K562 (cell line): ENCODE measurements at regions not wholly inside any gene's neighbourhood (a gene's known extent, or its start where the extent isn't known, plus 50 kb on each side); places are given as distances from the start of the nearest gene placed in this dataset.

ENCODE experiments used
- ATAC-seq: fragments of 200-7000 bp; cut with Tn5 transposase; 3 replicates; pipeline ENCODE4 v1.9.1; 2020; ENCODE audit warnings: moderate library complexity
- BruUV-seq: library from RNA; stranded (reverse); fragments of 400-500 nt; replicated peaks from 2 replicates; lab custom pipeline; 2021; lab: Mats Ljungman, UMichigan
- CTCF ChIA-PET: fragments of 300-600 bp; formaldehyde crosslinking; extraction: SDS; loops from one replicate; lab custom pipeline; 2021; ENCODE audit warnings: low intra/inter-chr PET ratio; lab: Yijun Ruan, JAX
- POLR2A ChIA-PET: fragments of 300-600, 350-650 bp; sonication (Branson Sonifier 250); formaldehyde crosslinking; extraction: SDS; loops from one replicate; lab custom pipeline; 2021; ENCODE audit warnings: antibody characterized with exemption, inconsistent platforms; lab: Yijun Ruan, JAX
- DNase-seq, 4 experiments: peaks; one replicate each; pipeline versions ENCODE4 v3.0.0 to v3.0.0-alpha.2; 2011 to 2018; ENCODE audit warnings: low spot score in 3 of 4, mixed read lengths in 3 of 4; ENCODE audit errors: extremely low read depth in 1 of 4
- FAIRE-seq: peaks from 2 replicates; lab custom pipeline; 2011; peaks lifted over from hg19 to GRCh38; lab: Jason Lieb, UNC
- H2AFZ ChIP-seq: 2 replicates; pipeline ENCODE4 v1.6.0; 2011; ENCODE audit warnings: low read depth, low read length, control low read depth, inconsistent platforms
- H3K27ac ChIP-seq: fragments of 200-600 bp; 3 replicates; pipeline ENCODE4 v1.8.0; 2011; ENCODE audit warnings: low read depth, mild to moderate bottlenecking, control low read depth, inconsistent platforms, low read length, moderate library complexity, mixed read lengths; ENCODE audit errors: extremely low read depth
- H3K27me3 ChIP-seq, 2 experiments: fragments of 300-600 bp in 1 of 2; 2 replicates in 1 of 2; 3 replicates in 1 of 2; pipeline versions ENCODE4 v1.6.0 to v1.8.0; 2011; ENCODE audit warnings: inconsistent platforms in 2 of 2, low read length in 2 of 2, mild to moderate bottlenecking in 1 of 2, mixed read lengths in 1 of 2, moderate library complexity in 1 of 2; ENCODE audit not compliant: control insufficient read depth in 2 of 2, insufficient read depth in 2 of 2
- H3K36me3 ChIP-seq: fragments of 300-600 bp; 3 replicates; pipeline ENCODE4 v1.8.0; 2011; ENCODE audit warnings: mild to moderate bottlenecking, low read length, inconsistent platforms; ENCODE audit not compliant: control insufficient read depth, insufficient read depth
- H3K4me1 ChIP-seq, 2 experiments: fragments of 200-600 bp in 1 of 2; replicated peaks in 1 of 2; 2 replicates in 1 of 2; 3 replicates in 1 of 2; pipeline versions ENCODE4 v1.5.1 to v1.8.0; 2011; ENCODE audit warnings: inconsistent platforms in 2 of 2, low read length in 2 of 2, mild to moderate bottlenecking in 1 of 2, mixed read lengths in 1 of 2, moderate library complexity in 1 of 2; ENCODE audit not compliant: control insufficient read depth in 2 of 2, insufficient read depth in 2 of 2
- H3K4me2 ChIP-seq: 2 replicates; pipeline ENCODE4 v1.6.1; 2011; ENCODE audit warnings: low read length, control low read depth, inconsistent platforms, mixed read lengths; ENCODE audit not compliant: insufficient read depth
- H3K4me3 ChIP-seq: fragments of 200-600 bp; sonication (generic), shearing (Covaris generic); 2 replicates; pipeline ENCODE4 v1.5.1; 2016; ENCODE audit warnings: control low read depth, inconsistent platforms
- H3K79me2 ChIP-seq: fragments of 200-600 bp; 3 replicates; pipeline ENCODE4 v1.8.0; 2011; ENCODE audit warnings: low read length, inconsistent platforms; ENCODE audit not compliant: control insufficient read depth, insufficient read depth
- H3K9ac ChIP-seq, 2 experiments: 2 replicates each; pipeline versions ENCODE4 v1.6.0 to v1.6.1; 2011; ENCODE audit warnings: low read depth in 2 of 2, low read length in 2 of 2, control low read depth in 1 of 2, inconsistent platforms in 1 of 2, mild to moderate bottlenecking in 1 of 2, mixed read lengths in 1 of 2; ENCODE audit not compliant: insufficient read depth in 1 of 2
- H3K9me1 ChIP-seq: one replicate; pipeline ENCODE4 v1.6.0; 2011; ENCODE audit warnings: inconsistent platforms, mild to moderate bottlenecking, low read length, moderate library complexity; ENCODE audit not compliant: control insufficient read depth, insufficient read depth
- H3K9me3 ChIP-seq: replicated peaks from 2 replicates; pipeline ENCODE4 v1.5.1; 2011; ENCODE audit warnings: low read depth, low read length, inconsistent platforms; ENCODE audit not compliant: control insufficient read depth, insufficient read depth
- H4K20me1 ChIP-seq: replicated peaks from 2 replicates; pipeline ENCODE4 v1.6.1; 2011; ENCODE audit warnings: low read length, inconsistent platforms, mixed read lengths; ENCODE audit not compliant: control insufficient read depth, insufficient read depth
- BACH1 ChIP-seq: fragments of 200-800 bp; sonication (Bioruptor generic); IDR thresholded peaks from 2 replicates; pipeline ENCODE4 v1.6.1; 2016; ENCODE audit warnings: missing genetic modification characterization, missing compliant biosample characterization
- C11orf30 ChIP-seq: fragments of 450-650 bp; IDR thresholded peaks from 2 replicates; pipeline ENCODE4 v1.6.1; 2016; ENCODE audit warnings: low read depth, mild to moderate bottlenecking
- GABPA ChIP-seq: fragments of 200-800 bp; sonication (Bioruptor generic); conservative IDR thresholded peaks from 2 replicates; pipeline ENCODE4 v1.6.1; 2016; ENCODE audit warnings: low read depth, missing genetic modification characterization, missing compliant biosample characterization
- ILK ChIP-seq: fragments of 450-650 bp; IDR thresholded peaks from 2 replicates; pipeline ENCODE4 v1.6.1; 2016; ENCODE audit warnings: missing genetic modification characterization, low read depth, mild to moderate bottlenecking, missing compliant biosample characterization, moderate library complexity, borderline replicate concordance
- KLF1 ChIP-seq: fragments of 450-650 bp; IDR thresholded peaks from 2 replicates; pipeline ENCODE4 v1.6.1; 2016; ENCODE audit warnings: missing genetic modification characterization, missing compliant biosample characterization
- MAFF ChIP-seq: IDR thresholded peaks from 2 replicates; pipeline ENCODE4 v1.6.1; 2012; ENCODE audit warnings: low read length, improper control_type of control experiment
- MAFG ChIP-seq: fragments of 450-650 bp; conservative IDR thresholded peaks from 2 replicates; pipeline ENCODE4 v1.6.1; 2016; ENCODE audit warnings: missing genetic modification characterization, missing compliant biosample characterization
- MAFK ChIP-seq: IDR thresholded peaks from 2 replicates; pipeline ENCODE4 v1.6.1; 2011; ENCODE audit warnings: low read length, improper control_type of control experiment
- MBD1 ChIP-seq: fragments of 250-450 bp; sonication (Bioruptor Pico); IDR thresholded peaks from 2 replicates; pipeline ENCODE4 v1.8.0; 2022; ENCODE audit warnings: inconsistent platforms
- MTF1 ChIP-seq: fragments of 250-450 bp; sonication (Bioruptor Pico); IDR thresholded peaks from 2 replicates; pipeline ENCODE4 v1.9.0; 2021; ENCODE audit warnings: moderate library complexity, mild to moderate bottlenecking, inconsistent platforms, borderline replicate concordance
- NFE2 ChIP-seq: IDR thresholded peaks from 2 replicates; pipeline ENCODE4 v1.6.1; 2014; ENCODE audit warnings: antibody characterized with exemption, low read depth
- NFE2L1 ChIP-seq: fragments of 450-650 bp; IDR thresholded peaks from 2 replicates; pipeline ENCODE4 v1.6.1; 2016; ENCODE audit warnings: missing genetic modification characterization, low read depth, mild to moderate bottlenecking, missing compliant biosample characterization, moderate library complexity, borderline replicate concordance
- ZNF175 ChIP-seq: fragments of 200-800 bp; sonication (Bioruptor generic); IDR thresholded peaks from 2 replicates; pipeline ENCODE4 v1.6.1; 2016; ENCODE audit warnings: low read depth, mild to moderate bottlenecking, missing genetic modification characterization, missing compliant biosample characterization
- ZNF316 ChIP-seq: fragments of 450-650 bp; IDR thresholded peaks from 2 replicates; pipeline ENCODE4 v1.6.1; 2016
- WGBS: fragments of 100-300 bp; shearing (Covaris generic); methylation state at CpG from one replicate; pipeline ENCODE4 v1.1.6; 2016; ENCODE audit warnings: low coverage, mixed read lengths; ENCODE audit not compliant: insufficient coverage; ENCODE audit errors: missing lambda C conversion rate; 5-methylcytosine and 5-hydroxymethylcytosine counted together
- in situ Hi-C: fragments of 300-500 bp; cut with MboI; formaldehyde crosslinking; loops from 4 replicates; pipeline ENCODE4 v1.15.0; 2018; ENCODE audit warnings: inconsistent platforms, mixed read lengths
- intact Hi-C: fragments of 100-400 bp; cut with micrococcal nuclease; formaldehyde crosslinking; loops from 2 replicates; pipeline ENCODE4 v1.14.2; 2022

- POLR2A ChIA-PET = interaction anchor here (0.7 to 1.0 kb wide), 2 partner anchors 8 to 1372 kb away, joined by 3 read pairs; no protein-coding TSS in a partner anchor
- in situ Hi-C loops = no loop called here
- Histone ChIP-seq H3K27ac (no peak overlapping the region; the same call in 2 of the 3 replicates), H3K4me2 (no peak overlapping the region), H4K20me1 (no peaks in the 10 kb centered on the region), H3K9ac (no peak overlapping the region; a peak in 1 of 4 replicates), H3K4me3 (no peak overlapping the region), H3K4me1 (peaks cover 0 to 5% of the 10 kb centered on the region in 2 experiments; a peak in 3 of 5 replicates), H3K36me3 (no peaks in the 10 kb centered on the region), H3K79me2 (no peaks in the 10 kb centered on the region), H3K9me1 (no peaks in the 10 kb centered on the region), H3K9me3 (no peaks in the 10 kb centered on the region), H3K27me3 (no peaks in the 10 kb centered on the region), H2AFZ (peak overlapping the region; percentile 77)
- TF ChIP-seq ZNF316 = peak; percentile 84
- no peak for TF ChIP-seq GABPA (tag)
- peak; percentile 46; the same call in 1 of the 2 replicates for TF ChIP-seq BACH1
- peak; percentile 81 for TF ChIP-seq MAFG (tag)
- TF ChIP-seq MBD1 (CRISPR knock-in tag) = no peak
- no peak for TF ChIP-seq ZNF175 (CRISPR knock-in tag)
- peak; percentile 76 for TF ChIP-seq NFE2L1
- TF ChIP-seq KLF1 (tag) = no peak
- no peak for TF ChIP-seq MTF1 (CRISPR knock-in tag)
- TF ChIP-seq C11orf30 = peak; percentile 74
- no peak for TF ChIP-seq ILK (tag)
- TF ChIP-seq MAFF = peak; percentile 70
- peak; percentile 62; the same call in 1 of the 2 replicates for TF ChIP-seq MAFK
- peak; percentile 86 for TF ChIP-seq NFE2
- CTCF ChIA-PET = no interaction called here
- ATAC-seq (peak; percentile 63), DNase-seq (peak in 1 of 4 experiments; percentile 22), FAIRE-seq (peak; percentile 61)
- no TSS peak for BruUV-seq
- intact Hi-C loops = no loop called here
- WGBS = 52% methylated on average over 2 of the region's 2 CpGs
Measured at GRCh38 chr2:195413944-195414343, 243.1 kb upstream of the SLC39A10 start.
